Glutamatergic neuron (in vitro differentiated cells): ENCODE measurements at regions not wholly inside any gene's neighbourhood (a gene's known extent, or its start where the extent isn't known, plus 50 kb on each side); places are given as distances from the start of the nearest gene placed in this dataset.
A peak's percentile ranks its signal among the peaks of the same experiment; 100 is the strongest.
"Not testable (repeated sequence)": the region's sequence is repeated elsewhere in the genome, so short reads cannot be mapped to it uniquely, and the experiment has no call there.

Source experiments
- DNase-seq: peaks from one replicate; pipeline ENCODE4 v3.0.0; 2022
- H3K27ac Mint-ChIP-seq: one replicate; pipeline ENCODE4 v1.8.0; 2020; ENCODE audit warnings: mild to moderate bottlenecking, mixed read lengths, inconsistent platforms; ENCODE audit not compliant: unreplicated experiment
- H3K27me3 Mint-ChIP-seq: one replicate; pipeline ENCODE4 v1.8.0; 2020; ENCODE audit warnings: mild to moderate bottlenecking, moderate library complexity, mixed read lengths, inconsistent platforms; ENCODE audit not compliant: unreplicated experiment
- H3K36me3 Mint-ChIP-seq: one replicate; pipeline ENCODE4 v1.8.0; 2020; ENCODE audit warnings: mild to moderate bottlenecking, mixed read lengths, inconsistent platforms; ENCODE audit not compliant: unreplicated experiment
- H3K4me1 Mint-ChIP-seq: one replicate; pipeline ENCODE4 v1.8.0; 2020; ENCODE audit warnings: mild to moderate bottlenecking, low read depth, mixed read lengths, inconsistent platforms; ENCODE audit not compliant: unreplicated experiment
- H3K4me3 Mint-ChIP-seq: one replicate; pipeline ENCODE4 v1.8.0; 2020; ENCODE audit warnings: mild to moderate bottlenecking, mixed read lengths, inconsistent platforms; ENCODE audit not compliant: unreplicated experiment
- H3K9me3 Mint-ChIP-seq: one replicate; pipeline ENCODE4 v1.8.0; 2020; ENCODE audit warnings: mild to moderate bottlenecking, moderate library complexity, mixed read lengths, inconsistent platforms; ENCODE audit not compliant: unreplicated experiment
- CTCF ChIP-seq: fragments of 200-600 bp; sonication (generic); IDR thresholded peaks from one replicate; pipeline ENCODE4 v1.5.0; 2021; ENCODE audit not compliant: partially characterized antibody, unreplicated experiment

- Mint-ChIP-seq H3K4me1 (peaks cover 2% of the 10 kb centered on the region), H3K27ac (no peak overlapping the region), H3K36me3 (no peaks in the 10 kb centered on the region), H3K9me3 (no peaks in the 10 kb centered on the region), H3K27me3 (no peaks in the 10 kb centered on the region), H3K4me3 (peak overlapping the region; percentile 52)
- DNase-seq: peak; percentile 22
- no peak for TF ChIP-seq CTCF
Observed at GRCh38 chrX:9293051-9293496, 171.8 kb upstream of the TBL1X start.

- H3K27ac Mint-ChIP-seq: no peak overlapping the region
- H3K36me3 Mint-ChIP-seq: no peaks in the 10 kb centered on the region
- no peak for TF ChIP-seq CTCF
- no peak for DNase-seq
- H3K4me3 Mint-ChIP-seq: no peak overlapping the region
- H3K9me3 Mint-ChIP-seq: no peaks in the 10 kb centered on the region
- H3K4me1 Mint-ChIP-seq: peaks cover 2% of the 10 kb centered on the region
- H3K27me3 Mint-ChIP-seq: no peaks in the 10 kb centered on the region
Observed at GRCh38 chrX:9293903-9294302, 171.0 kb upstream of the TBL1X start.

- H3K4me3 Mint-ChIP-seq: no peak overlapping the region
- no peaks in the 10 kb centered on the region for H3K27me3 Mint-ChIP-seq
- no peaks in the 10 kb centered on the region for H3K36me3 Mint-ChIP-seq
- no peak for DNase-seq
- no peak overlapping the region for H3K27ac Mint-ChIP-seq
- H3K9me3 Mint-ChIP-seq: no peaks in the 10 kb centered on the region
- peaks cover 2% of the 10 kb centered on the region for H3K4me1 Mint-ChIP-seq
- no peak for TF ChIP-seq CTCF
Observed at GRCh38 chrX:9295551-9295950, 169.3 kb upstream of the TBL1X start.

GRCh38 chrX:9298221-9298620 lies 166.6 kb upstream of the TBL1X start:
- no peak for TF ChIP-seq CTCF
- Mint-ChIP-seq H3K36me3 (no peaks in the 10 kb centered on the region), H3K4me1 (no peaks in the 10 kb centered on the region), H3K9me3 (no peaks in the 10 kb centered on the region), H3K4me3 (no peak overlapping the region), H3K27me3 (no peaks in the 10 kb centered on the region), H3K27ac (no peak overlapping the region)
- no peak for DNase-seq

GRCh38 chrX:9299681-9300080 lies 165.2 kb upstream of the TBL1X start:
- not testable (repeated sequence) for H3K4me3 Mint-ChIP-seq, H3K36me3 Mint-ChIP-seq, H3K27me3 Mint-ChIP-seq, H3K9me3 Mint-ChIP-seq, DNase-seq, H3K27ac Mint-ChIP-seq, H3K4me1 Mint-ChIP-seq

- DNase-seq: no peak
- Mint-ChIP-seq H3K27me3 (no peaks in the 10 kb centered on the region), H3K36me3 (no peaks in the 10 kb centered on the region), H3K4me1 (no peaks in the 10 kb centered on the region), H3K9me3 (no peaks in the 10 kb centered on the region), H3K27ac (no peak overlapping the region), H3K4me3 (no peak overlapping the region)
- no peak for TF ChIP-seq CTCF
Observed at GRCh38 chrX:9301836-9302235, 163.0 kb upstream of the TBL1X start.
